ENCODE measurements at regions not wholly inside any gene's neighbourhood (a gene's known extent, or its start where the extent isn't known, plus 50 kb on each side); places are given as distances from the start of the nearest gene placed in this dataset.

GRCh38 chr14:97432586-97432985, 635.4 kb downstream of the VRK1 start:
- Mint-ChIP-seq H3K9me3 (peaks cover 52% of the 10 kb centered on the region), H3K4me1 (ENCODE audit: low read depth) (no peaks in the 10 kb centered on the region), H3K36me3 (ENCODE audit: low read depth) (0 out of 2 replicates have a peak, but pooled peaks cover 4% of the 10 kb centered on the region), H3K27me3 (ENCODE audit: insufficient read depth) (no peaks in the 10 kb centered on the region), H3K4me3 (no peak overlapping the region), H3K27ac (no peak overlapping the region)
- no peak for TF ChIP-seq CTCF (IDR thresholded peaks at IDR 0.05)
- no peak for DNase-seq

GRCh38 chr14:97441740-97442362, 644.7 kb downstream of the VRK1 start:
- TF ChIP-seq CTCF (IDR thresholded peaks at IDR 0.05), result no peak
- H3K4me1 Mint-ChIP-seq (ENCODE audit: low read depth), result no peaks in the 10 kb centered on the region
- no peaks in the 10 kb centered on the region for H3K36me3 Mint-ChIP-seq (ENCODE audit: low read depth)
- H3K9me3 Mint-ChIP-seq, result peaks cover 73% of the 10 kb centered on the region
- H3K27ac Mint-ChIP-seq, result no peak overlapping the region
- H3K27me3 Mint-ChIP-seq (ENCODE audit: insufficient read depth), result no peaks in the 10 kb centered on the region; the same call in 1 of the 2 replicates
- no peak for DNase-seq
- H3K4me3 Mint-ChIP-seq, result no peak overlapping the region

- Mint-ChIP-seq H3K4me1 (ENCODE audit: low read depth) (no peaks in the 10 kb centered on the region), H3K27ac (no peak overlapping the region), H3K9me3 (peaks cover 69% of the 10 kb centered on the region), H3K27me3 (ENCODE audit: insufficient read depth) (no peaks in the 10 kb centered on the region; the same call in 1 of the 2 replicates), H3K4me3 (no peak overlapping the region), H3K36me3 (ENCODE audit: low read depth) (no peaks in the 10 kb centered on the region)
- DNase-seq, result no peak
- no peak for TF ChIP-seq CTCF (IDR thresholded peaks at IDR 0.05)
Observed at GRCh38 chr14:97442363-97442762, 645.2 kb downstream of the VRK1 start.

- H3K4me3 Mint-ChIP-seq, result no peak overlapping the region
- no peak for TF ChIP-seq CTCF (IDR thresholded peaks at IDR 0.05)
- H3K36me3 Mint-ChIP-seq (ENCODE audit: low read depth), result no peaks in the 10 kb centered on the region
- H3K9me3 Mint-ChIP-seq, result peaks cover 61% of the 10 kb centered on the region
- no peak overlapping the region for H3K27ac Mint-ChIP-seq
- no peaks in the 10 kb centered on the region for H3K4me1 Mint-ChIP-seq (ENCODE audit: low read depth)
- H3K27me3 Mint-ChIP-seq (ENCODE audit: insufficient read depth), result no peaks in the 10 kb centered on the region; the same call in 1 of the 2 replicates
- no peak for DNase-seq
Observed at GRCh38 chr14:97443412-97443811, 646.2 kb downstream of the VRK1 start.

- H3K27ac Mint-ChIP-seq, result no peak overlapping the region
- no peaks in the 10 kb centered on the region; the same call in 1 of the 2 replicates for H3K27me3 Mint-ChIP-seq (ENCODE audit: insufficient read depth)
- no peaks in the 10 kb centered on the region for H3K4me1 Mint-ChIP-seq (ENCODE audit: low read depth)
- no peaks in the 10 kb centered on the region for H3K36me3 Mint-ChIP-seq (ENCODE audit: low read depth)
- peaks cover 54% of the 10 kb centered on the region for H3K9me3 Mint-ChIP-seq
- H3K4me3 Mint-ChIP-seq, result no peak overlapping the region
- no peak for TF ChIP-seq CTCF (IDR thresholded peaks at IDR 0.05)
- no peak for DNase-seq
Observed at GRCh38 chr14:97444248-97444647, 647.1 kb downstream of the VRK1 start.
